Retinal pigment epithelial cell (primary cell): ENCODE measurements at regions not wholly inside any gene's neighbourhood (a gene's known extent, or its start where the extent isn't known, plus 50 kb on each side); places are given as distances from the start of the nearest gene placed in this dataset.

Experiments used
- DNase-seq: peaks from one replicate; pipeline ENCODE4 v3.0.0-alpha.2; 2010; ENCODE audit warnings: low read depth
- H3K4me3 ChIP-seq: 2 replicates; pipeline ENCODE4 v1.5.1; 2011; ENCODE audit warnings: mild to moderate bottlenecking, low read length, control low read depth, moderate library complexity
- CTCF ChIP-seq: conservative IDR thresholded peaks from 2 replicates; pipeline ENCODE4 v1.5.1; 2011; ENCODE audit warnings: low read depth, low read length, control low read depth, inconsistent platforms

DNA sequence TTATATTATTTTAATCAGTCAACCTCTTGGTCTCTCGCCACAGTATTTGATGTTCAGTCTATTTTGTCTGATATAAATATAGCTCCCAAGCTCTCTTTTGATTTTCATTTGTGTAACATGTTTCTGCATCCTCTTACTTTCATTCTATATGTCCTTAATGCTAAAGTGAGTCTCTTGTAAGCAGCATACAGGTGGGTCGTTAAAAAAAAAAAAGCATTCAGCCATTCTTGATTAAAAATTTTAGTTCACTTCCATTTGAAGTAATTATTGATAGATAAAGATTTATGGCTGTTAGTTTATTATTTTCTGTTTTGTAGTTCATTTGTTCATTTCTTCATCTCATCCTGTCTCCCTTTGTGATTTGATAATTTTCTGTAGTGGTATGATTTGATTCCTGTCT, 229.1 kb downstream of the GUCY2F start:
- DNase-seq = no peak
- TF ChIP-seq CTCF = no peak
- H3K4me3 ChIP-seq = no peak overlapping the region

GRCh38 chrX:109218761-109219160, 263.1 kb downstream of the GUCY2F start:
- H3K4me3 ChIP-seq = no peak overlapping the region
- TF ChIP-seq CTCF = no peak
- DNase-seq = no peak

DNA sequence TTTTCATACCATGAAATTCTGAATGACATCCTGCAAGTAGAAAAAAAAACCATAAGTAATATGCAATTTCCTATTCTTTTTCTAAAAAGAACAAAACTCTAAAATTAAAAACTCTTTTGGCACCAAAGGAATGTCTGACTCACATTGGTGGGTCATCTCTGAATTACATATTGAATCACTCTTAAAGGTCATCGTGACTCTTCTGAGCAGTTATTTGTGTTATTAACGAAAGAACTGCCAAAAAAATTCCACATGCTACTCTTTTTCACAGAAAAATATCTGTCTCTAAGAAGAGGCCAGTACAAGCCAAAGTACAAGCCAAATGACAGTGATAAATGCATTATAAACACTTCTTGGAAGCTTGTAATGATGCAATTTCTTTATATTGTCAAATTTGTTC, 282.2 kb downstream of the GUCY2F start:
- H3K4me3 ChIP-seq = no peak overlapping the region
- no peak for DNase-seq
- no peak for TF ChIP-seq CTCF

GRCh38 chrX:109190542-109190941, 291.3 kb downstream of the GUCY2F start:
- no peak overlapping the region for H3K4me3 ChIP-seq
- no peak for DNase-seq
- TF ChIP-seq CTCF = no peak

DNA sequence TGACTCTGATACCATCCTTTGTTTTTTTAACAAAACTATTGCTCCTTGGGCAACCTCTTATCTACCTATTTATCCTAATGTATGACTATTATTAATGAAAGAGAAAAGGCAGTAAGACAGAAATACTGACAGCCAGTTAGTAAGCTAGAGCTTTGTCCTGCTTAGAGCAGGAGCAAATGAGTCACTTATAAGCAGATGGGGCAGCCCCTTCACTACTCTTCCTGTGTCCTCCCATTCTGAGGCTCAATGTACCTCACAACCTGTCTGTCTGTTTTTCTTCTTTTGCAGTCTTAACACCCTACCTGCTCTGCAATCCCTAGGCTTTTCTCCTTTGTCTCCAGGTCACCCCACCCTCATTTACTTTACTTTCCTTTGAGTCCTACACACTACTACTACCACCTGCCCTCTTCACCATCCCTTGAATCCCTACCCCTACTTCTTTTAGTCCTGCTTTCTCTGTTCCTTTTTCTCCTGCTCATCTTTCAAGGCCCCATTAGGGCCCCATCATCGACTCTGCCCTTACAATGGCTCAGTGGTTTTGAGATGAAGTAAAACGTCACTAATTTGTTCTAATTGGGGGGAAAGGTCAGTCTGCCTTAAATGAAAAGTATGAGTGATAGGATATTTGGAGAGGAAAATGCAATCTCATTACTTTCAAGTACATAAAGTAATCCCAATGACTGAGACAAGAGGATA, 294.3 kb downstream of the GUCY2F start:
- no peak overlapping the region for H3K4me3 ChIP-seq
- DNase-seq = no peak
- TF ChIP-seq CTCF = no peak

DNA sequence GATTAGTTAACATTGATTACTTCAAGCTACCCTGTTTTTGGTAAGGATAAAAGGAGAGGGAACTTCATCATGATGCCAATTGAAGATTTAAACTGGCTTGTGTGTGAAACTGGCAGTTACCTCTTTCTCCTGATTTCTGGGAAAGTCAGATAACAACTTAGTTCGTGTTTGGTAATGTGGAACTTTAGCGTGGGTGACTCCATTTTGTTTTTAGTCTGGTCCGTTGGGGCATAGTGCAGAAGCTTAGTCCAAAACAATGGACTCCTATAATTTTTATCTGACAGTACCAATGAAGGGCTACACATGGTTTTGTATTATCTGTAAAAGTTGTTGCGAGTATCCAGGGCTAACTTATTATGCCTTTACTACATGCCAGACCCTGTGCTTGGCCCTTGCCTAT, 294.9 kb downstream of the GUCY2F start:
- no peak overlapping the region for H3K4me3 ChIP-seq
- no peak for DNase-seq
- no peak for TF ChIP-seq CTCF

- H3K4me3 ChIP-seq = no peak overlapping the region
- TF ChIP-seq CTCF = no peak
- no peak for DNase-seq
Observed at GRCh38 chrX:109184506-109185139, 297.3 kb downstream of the GUCY2F start.
